ENCODE measurements at regions not wholly inside any gene's neighbourhood (a gene's known extent, or its start where the extent isn't known, plus 50 kb on each side); places are given as distances from the start of the nearest gene placed in this dataset.
A peak's percentile ranks its signal among the peaks of the same experiment; 100 is the strongest.

DNA sequence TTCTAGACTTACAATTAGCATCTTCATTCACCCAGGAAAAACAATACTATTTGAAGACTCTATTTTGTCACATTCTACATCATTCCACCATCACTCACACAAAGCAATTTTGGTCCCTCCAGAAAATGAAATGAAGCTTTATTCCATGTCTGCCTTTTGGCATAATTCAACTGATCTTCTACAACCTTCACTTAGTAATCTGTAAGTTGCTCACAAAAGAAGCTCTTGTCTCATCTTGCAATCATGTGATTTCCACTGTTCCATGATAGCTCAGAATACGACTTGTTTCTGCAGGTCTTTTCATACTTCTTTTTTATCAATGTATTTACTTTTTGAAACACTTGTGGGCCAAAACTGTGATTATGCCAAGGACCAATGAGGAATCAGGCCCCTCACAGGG lies 261.9 kb upstream of the NR4A3 start:
- DNase-seq: no peak

DNA sequence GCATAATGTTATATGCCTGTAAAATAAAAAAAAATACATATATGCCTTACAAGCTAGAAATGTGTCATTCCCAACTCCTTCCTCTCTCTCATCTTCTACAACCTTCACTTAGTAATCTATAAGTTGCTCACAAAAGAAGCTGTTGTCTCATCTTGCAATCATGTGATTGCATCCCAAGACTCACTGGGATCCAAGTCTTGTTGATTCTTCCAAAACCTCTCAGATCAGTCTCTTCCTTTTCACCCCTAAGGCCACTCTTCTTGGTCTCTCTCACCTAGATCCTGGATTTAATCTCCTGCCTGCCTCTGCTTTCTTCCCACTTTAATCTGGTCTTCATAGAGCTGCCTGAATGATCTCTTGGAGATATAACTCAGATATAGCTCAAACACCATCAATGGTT lies 261.1 kb upstream of the NR4A3 start:
- no peak for DNase-seq

DNA sequence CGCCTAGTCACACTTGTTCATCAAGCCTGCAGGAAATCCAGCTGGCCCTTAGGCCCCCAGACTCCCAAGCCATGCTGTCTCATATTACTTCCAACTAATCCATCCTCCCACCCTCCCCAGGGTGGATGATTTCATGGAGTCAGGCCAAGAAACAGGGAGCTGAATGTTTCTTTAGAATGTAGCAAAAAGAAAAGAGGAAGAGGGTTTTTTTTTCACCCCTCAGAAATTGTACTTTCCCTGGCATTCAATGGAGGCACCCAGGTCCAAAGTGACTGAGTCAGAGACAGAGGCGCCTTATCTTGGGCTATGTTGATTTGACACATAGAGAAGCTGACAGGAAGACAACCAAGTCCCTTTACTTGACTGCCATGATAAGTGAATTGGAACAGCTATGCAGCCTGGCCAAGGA lies 260.2 kb upstream of the NR4A3 start:
- DNase-seq: peak; percentile 52

DNA sequence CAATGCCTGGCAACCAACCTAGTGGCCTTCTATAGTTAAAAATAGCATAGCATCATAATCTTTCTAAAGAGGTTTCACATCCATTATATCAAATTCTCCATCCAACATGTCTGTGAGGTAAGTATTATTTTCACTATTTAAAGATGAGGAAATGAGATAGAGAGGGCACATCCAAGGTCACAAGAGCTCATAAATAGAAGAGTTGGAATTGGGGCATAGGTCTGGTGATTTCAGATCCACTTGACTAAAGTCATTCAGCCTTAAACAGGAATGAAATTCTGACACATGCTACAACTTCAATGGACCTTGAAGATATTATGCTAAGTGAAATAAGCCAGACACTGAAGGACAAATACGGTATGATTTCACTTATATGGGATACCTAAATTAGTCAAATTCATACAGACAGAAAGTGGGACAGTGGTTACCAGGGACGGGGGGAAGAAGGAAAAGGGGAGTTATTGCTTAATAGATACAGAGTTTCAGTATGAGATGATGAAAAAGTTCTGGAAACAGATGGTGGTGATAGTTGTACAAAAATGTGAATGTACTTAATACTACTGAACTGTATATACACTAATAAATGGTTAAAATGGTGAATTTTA lies 259.6 kb upstream of the NR4A3 start:
- no peak for DNase-seq

DNA sequence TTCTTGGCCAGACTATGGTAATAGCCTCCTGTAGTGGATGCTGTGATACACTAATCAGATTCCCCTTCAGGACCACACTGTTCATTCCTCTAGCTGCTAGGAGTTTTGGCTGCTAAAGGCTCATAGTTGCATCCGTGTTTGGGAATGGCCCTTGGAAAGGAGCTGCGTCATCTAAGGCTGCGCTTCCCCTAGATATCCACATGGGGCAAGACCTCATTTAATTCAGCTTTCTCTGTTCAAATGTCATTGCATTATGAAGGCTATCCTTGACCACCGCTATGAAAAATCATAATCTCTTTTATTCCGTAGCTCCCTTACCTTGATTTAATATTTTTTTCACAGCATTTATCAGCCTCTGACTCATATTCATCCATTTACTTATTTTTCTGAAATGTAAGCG lies 258.3 kb upstream of the NR4A3 start:
- no peak for DNase-seq

DNA sequence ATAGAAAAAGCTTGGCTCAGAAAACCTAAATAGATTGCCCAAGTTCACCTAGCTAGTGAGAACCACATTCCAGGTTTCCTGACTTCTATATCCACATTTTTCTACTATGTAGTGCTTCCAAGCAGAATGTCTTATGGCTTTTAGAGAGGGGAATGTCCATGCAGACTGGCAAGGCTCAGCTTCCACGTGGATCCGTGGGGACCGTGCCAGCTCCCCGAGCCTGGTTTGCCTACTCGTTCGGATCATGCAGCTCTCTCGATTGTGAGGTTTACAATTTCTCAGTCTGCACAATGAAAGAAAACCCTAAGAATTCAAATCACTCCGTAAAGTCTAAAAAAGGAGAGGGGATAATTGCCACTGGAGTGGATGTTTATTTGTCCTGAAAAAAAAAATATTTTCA lies 256.5 kb upstream of the NR4A3 start:
- no peak for DNase-seq

DNA sequence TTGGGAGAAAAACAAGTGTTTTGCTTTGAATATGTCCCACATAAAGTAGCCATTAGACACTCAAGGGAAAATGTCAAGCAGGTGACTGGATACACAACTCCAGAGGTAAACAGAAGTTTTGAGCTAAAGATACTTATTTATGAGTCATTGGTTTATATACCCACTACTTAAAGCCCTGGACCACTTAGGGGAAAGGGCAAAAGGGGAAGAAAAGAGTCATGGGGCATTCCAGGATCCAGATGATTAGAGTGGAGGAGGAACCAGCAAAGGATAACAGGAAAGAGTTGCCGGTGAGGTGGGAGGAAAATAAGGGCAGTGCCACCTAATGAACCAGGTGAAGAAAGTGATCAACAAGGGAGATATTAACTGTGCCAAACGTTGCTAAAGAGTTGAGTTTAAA lies 254.2 kb upstream of the NR4A3 start:
- no peak for DNase-seq

DNA sequence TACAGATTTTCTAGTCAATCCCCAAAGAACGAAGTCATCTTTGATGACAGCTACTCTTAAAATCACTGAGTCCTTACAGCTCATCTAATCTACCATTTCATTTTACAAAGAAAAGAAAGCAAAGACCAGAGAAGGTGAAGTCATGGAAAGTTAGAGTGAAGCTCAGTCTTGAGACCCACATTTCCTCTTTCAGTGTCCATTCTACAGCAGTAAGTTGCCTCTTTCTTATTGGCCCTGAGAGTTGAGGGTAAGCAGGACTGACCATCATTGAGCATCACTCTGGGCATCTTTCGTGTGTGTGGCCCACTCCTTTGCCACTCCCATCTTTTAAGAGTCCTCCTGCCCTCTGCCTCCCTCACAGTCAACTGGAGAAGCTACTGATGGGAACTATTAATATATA lies 251.8 kb upstream of the NR4A3 start:
- DNase-seq: no peak

DNA sequence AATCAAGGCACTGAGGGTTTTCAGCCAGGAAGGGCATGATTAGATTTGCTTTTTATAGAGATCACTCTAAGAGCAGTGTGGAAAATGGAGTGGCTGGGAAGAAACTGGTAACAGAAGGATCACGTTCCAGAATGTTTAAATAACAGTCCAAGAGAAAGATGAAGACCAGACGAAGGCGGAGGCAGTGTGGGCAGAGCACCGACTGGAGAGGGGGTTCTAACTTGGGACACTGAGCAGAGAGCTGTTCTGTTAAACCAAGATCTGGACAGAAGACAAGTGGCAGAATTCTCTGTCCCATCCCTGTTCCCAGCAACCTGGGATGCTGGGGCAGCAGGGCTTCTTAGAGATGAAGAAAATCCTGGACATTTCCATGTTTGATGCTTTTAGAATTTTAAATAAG lies 249.1 kb upstream of the NR4A3 start:
- no peak for DNase-seq

DNA sequence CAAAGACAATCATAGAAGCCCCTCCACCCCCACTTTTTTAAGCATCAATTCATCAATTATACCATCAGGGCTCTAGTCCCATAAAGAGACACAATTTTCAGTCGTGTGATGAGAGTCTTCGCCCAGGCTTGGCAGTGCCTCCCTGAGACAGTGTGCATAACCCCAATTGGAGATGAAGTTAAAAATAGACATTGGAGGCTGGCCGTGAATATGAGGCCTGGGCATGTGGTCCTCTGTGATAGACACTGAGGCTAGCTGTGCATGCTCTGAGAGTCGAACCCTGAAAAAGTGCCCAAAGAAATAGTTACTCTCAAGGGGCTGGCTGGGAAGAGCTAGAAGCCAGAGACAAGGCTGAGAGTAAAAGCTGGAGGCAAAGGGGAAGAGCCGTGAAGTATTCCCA lies 248.6 kb upstream of the NR4A3 start:
- DNase-seq: no peak

DNA sequence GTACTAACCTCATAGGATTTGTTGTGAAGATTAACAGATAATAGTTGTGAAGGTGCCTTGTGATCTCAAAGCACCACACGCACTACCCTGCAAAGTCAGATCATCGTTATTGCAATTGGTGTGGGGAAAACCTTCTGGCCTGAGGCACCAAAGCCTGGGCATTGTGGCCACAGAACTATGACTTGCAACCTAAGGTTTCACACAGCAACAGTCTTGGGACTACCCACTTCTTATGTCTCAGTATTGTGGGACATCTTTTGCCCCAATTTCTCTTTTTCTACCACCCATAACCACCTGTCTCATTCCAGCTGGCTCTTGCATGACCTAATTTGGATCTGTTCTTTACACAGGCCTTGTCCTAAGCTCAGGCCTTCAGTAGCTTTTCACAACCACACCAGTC lies 247.8 kb upstream of the NR4A3 start:
- no peak for DNase-seq

DNA sequence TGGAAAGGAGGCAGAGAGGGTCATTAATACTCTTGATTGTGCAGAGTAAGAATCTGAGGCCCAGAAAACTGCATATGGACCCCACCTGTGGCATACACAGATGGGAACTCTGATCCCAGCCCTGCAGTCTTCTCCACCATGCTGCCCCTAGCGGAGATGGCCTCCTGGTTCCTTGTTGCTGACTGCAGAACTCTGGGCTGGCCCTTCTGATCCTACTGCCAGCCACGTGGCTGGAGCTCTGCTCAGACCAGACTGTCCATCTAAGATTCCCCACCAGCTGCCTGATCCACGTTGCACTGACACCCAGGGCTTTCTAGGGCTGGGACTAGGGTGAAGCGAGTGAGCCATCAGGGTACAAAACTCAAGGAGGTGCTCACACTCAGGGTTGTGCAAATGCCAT lies 245.7 kb upstream of the NR4A3 start:
- no peak for DNase-seq

DNA sequence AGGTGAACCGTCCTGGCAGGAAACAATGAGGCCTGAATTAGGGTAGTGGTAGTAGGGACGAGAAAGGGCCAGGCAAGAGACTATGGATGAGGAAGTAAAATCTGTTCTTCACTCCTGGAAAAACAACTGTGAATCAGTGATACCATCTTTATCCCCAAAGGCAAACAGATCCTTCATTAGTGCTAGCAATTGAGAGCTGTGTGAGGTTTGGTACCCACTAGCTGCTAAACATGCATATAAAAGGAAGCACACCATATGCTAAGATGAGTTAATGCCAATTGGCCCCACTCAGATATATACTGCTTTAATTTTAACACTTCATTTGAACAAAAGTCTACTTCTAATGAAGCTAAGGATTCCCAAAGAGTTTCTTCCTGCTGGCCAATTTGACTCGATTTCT lies 244.8 kb upstream of the NR4A3 start:
- no peak for DNase-seq

DNA sequence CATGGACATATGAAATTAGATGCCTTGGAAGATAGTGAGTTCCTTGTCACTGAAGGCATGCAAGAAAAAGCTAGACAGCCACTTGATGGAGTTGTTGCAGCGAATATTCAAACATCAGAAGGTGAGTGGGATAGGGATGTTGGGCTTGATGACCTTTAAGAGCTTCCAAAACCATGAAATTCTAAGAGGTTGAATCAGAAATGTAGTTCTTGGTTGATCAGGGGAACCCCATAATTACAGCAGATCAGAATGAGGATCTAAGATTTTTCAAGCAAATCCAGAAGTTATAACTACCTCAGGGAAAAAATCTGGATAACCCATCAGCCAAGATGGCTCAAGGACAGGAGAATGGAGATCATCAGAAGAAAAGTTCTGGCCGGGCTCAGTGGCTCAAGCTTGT lies 244.3 kb upstream of the NR4A3 start:
- no peak for DNase-seq

DNA sequence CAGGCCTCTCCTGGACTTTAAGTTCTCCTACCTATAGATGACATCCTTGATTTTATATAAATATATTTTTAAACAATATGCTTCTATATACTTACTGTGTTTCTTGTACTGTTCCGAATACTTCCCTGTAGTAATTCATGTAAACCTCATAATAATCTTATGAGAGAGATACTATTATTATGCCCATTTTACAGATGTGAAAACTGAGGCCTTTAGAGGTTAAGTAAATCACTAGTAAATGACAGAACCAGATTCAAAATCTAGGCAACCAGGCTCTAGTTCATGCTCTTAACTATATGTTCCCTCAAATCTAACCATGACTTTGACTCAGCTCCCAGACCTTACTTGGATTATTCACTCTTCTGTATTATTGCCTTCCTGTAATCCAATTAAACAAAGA lies 243.0 kb upstream of the NR4A3 start:
- no peak for DNase-seq

DNA sequence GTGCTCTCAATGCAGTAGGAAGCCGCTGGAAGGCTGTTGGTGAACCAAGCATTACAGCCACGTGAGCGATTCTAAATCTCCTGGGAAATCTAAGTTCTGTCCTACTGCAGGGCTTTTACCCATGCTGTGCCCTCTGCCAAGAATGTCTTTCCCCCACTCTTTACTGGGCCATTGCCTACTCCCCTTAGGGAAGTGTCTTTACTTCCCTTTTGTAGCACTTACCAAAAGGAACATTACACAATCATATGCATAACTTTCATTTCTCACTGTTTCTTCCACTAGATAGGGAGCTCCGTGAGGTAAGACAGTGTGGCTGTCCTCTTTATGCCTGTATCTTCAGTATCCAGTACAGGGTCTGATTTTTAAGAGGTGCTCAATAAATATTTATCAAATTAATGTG lies 241.7 kb upstream of the NR4A3 start:
- DNase-seq: no peak

DNA sequence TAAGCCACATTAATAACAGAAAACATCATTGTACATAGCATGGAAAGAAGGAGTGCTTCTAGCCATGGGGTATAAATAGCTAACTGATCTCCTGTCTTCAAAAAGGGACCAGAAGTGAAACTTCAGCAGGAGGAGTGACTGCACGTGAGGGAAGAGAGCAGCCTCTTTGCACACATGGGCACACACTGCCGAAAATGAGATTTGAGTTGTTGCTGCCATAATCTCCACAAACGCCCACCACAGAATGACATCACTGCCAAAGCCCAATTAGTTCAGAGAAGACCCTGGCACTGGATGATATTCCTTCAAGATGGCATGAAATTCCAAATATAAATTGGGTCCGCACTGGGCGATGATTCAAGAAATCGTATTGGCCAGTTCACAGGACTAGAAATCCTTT lies 238.9 kb upstream of the NR4A3 start:
- DNase-seq: no peak

DNA sequence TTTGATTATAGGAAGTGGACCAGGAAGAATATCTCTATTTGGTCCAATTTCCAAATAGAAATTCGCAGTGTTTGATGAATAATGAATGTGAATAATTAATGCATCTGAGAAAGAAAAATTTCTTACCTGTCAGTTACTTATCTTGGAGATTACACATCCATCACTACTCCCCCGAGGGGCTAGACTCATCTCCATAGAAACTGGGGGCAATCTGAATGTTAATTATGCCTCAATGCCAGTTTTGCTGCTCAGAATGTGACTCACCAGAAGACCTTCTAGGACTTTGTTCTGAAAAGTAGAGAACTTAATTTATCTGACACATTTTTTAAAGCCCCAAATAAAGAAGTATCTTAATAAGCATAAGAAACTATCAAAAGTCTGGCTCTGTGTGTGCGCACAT lies 233.4 kb upstream of the NR4A3 start:
- DNase-seq: no peak

DNA sequence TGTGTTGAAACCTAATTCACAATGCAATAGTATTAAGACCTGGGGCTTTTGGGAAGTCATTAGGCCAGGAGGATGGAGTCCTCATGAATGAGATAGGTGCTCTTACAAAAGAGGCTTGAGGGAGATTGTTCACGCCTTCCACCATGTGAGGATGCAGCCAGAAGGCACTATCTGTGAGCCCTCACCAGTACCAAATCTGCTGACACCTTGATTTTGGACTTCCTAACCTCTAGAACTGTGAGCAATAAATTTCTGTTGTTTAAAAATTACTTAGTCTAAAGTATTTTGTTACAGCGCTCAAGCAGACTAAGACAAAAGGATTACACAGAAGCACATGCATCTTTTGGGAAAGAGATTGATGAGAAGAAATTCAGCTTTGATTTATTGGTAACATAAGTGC lies 232.9 kb upstream of the NR4A3 start:
- no peak for DNase-seq

DNA sequence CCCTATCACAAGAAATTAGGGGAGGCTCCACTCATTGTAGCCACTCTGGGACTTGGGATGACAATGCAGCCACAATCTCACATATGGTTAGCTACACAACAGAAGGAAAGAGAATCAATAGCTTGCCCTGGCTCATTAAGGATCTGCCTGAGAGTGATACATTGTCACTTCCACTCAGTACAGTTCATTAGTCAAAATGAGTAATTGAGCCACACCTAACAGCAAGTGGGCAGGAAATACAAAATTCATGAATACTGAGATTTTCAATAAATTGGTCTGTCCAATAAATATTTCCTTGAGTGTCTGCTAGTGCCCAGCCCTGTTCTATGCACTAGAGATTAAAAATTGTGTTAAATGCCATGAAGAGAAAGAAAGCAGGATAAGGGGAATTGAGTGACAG lies 231.3 kb upstream of the NR4A3 start:
- DNase-seq: no peak

DNA sequence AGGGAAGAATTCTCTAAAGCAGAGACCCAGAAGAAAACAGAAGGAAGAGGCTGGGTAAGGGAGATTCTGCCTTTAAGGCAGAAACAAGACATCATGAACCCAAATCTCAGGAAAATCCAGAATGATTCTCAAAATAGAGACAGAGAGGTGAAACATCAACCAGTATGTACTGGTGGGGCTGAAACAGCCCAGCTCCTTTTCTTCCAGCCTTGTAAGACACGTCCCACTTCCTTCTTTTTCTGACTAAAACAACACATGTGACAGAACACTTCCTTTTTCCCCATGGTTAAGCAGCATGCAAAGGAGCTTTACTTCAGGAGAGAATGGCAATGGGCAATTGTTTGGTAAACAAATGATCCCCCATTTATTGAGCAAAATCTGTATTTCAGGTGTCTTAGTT lies 230.8 kb upstream of the NR4A3 start:
- no peak for DNase-seq

DNA sequence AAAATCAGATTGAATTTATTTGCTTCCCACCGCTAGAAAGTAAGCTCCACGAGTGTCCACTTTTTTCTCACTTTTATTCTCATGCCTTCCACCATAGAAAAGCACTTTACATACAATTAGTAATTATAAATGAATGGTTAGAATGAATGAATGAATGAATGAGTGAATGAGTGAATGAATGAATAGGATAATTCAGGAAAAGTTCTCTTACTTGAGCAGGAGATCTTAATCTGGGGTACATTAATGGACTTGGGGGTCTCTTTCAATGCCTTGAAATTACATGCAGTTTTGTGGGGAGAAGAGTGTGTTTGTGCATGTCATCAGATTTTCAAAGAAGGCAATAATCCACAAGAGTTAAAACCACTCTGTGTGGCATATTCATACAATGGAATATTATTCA lies 229.9 kb upstream of the NR4A3 start:
- DNase-seq: no peak

DNA sequence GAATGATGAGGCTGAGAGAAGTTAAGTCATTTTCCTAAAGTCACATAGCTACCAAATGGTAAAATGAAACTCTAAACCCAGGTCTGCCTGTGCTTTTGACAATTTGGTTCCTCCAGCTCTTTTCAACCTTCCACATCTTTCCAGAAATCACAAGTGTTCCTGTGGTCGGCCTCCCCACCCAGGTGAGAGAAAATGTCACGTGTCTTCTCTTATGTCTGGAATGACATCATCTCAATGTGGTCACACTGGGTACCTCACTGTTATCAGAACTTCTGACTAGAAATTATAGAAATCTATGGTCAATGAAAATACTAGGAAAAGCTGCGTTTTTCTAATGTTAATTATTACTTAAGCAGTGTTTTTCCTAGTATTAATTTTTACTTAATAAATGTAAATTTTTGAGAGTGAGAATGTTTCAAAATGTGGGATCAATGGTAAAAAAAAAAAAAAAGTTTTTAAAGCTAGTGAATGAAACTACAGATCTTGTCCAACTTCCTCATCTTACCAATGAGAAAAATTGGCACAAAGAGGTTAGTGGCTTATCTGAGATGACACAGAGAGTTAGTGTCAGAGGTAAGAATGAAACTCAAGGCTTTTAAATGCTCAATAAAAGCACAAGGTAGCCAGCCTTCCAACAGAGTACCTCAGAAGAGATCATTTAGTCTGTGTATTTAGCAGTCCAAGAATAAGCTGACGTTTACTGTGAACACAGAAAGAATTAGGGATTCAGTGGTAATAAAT lies 228.7 kb upstream of the NR4A3 start:
- DNase-seq: no peak

DNA sequence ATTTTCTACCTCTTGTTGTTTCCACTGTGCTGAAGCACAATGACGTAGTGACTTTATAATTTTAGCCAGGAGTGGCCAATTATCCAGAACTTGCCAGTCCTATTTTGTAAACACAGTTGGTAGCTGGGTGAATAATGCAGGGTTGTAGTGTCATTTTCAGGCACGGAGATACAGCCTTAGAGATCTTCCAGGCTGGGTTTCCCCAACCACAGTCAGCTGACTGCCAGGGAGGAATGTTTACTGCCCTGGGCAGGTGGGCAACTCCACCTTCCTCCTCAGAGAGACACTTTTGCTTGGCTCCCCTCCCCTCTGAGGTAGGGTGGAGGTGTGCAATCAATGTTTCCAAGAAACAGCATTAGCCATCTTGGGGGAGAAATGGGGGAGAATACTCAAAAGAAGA lies 228.1 kb upstream of the NR4A3 start:
- DNase-seq: no peak

DNA sequence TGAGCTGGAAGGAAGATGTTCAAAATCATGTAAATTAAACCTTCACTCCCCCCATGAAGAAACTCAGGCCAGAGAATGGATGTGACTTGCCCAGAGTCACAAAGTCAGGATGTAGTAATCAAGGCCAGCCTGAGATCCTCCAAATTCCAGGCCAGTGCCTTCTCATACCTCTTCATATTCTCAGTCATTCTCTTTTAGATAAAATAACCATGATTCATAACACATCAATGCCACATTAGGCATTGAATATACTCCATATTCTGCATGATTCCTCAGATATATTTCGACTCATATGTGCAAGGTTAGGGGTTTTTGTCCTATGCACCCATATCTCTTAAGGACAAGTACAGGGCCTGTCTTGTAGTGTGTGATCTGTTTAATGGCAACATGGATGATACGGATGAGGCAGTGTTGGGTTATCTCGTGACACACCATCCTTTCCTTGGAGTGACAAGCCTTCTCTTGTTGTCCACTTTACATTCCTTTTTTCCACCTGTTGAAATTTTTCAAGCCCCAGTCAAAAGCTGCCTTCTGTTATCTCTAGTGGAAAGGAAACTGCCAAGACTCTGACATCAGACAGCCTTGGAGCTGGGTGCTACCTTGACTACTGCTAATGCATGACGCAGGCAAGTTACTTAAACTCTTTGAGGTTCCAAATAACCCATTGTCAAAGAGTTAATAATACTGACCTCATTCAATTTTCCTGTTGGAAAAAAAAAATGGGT lies 227.5 kb upstream of the NR4A3 start:
- DNase-seq: no peak

All from NCI-H2171 treated with DMSO at 0.1 percent for 48 hours (cell line).